Stimulated activated CD8-positive, alpha-beta memory T cell treated with anti-CD3 and anti-CD28 coated beads, Interleukin-2, amount 100 ng/mL, for 1 hour (primary cell): ENCODE measurements at regions not wholly inside any gene's neighbourhood (a gene's known extent, or its start where the extent isn't known, plus 50 kb on each side); places are given as distances from the start of the nearest gene placed in this dataset.

Experiments
- DNase-seq, 2 donors: peaks; one replicate each; pipeline ENCODE4 v3.0.0-alpha.2; 2020; ENCODE audit warnings: low read depth in 2 of 2

DNA sequence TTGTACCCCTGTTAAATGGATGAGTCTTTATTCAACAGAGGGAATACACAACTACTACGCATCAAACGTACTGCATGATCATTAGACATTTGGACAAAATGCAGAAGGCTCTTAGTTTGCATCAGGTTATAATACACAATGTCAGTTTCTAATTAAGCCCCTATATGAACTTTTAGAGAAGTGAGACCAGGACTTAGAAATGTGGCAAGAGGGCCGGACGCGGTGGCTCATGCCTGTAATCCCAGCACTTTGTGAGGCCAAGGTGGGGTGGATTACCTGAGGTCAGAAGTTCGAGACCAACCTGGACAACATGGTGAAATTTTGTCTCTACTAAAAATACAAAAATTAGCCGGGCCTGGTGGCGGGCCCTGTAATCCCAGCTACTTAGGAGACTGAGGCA, 76.3 kb upstream of the MGMT start:
- DNase-seq = no peak

DNA sequence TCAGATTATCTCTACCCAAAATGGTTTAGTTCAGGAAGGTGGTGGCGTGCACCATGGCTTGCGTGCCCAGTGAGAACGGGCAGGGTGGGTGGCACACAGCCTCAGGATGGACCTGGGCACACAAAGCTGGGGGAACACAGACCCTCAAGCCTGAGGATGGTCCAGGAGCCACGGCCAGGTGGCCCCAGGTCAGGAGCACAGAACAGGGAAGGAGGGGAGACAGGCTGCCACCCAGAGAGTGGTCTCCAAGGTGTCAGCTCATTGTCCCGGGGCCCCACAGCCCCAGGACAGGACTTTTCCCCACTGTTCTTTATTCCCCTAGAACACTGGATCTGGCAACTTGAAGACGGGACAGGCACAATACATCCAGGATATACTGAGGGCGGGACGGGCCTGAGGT, 75.6 kb upstream of the MGMT start:
- DNase-seq = no peak

DNA sequence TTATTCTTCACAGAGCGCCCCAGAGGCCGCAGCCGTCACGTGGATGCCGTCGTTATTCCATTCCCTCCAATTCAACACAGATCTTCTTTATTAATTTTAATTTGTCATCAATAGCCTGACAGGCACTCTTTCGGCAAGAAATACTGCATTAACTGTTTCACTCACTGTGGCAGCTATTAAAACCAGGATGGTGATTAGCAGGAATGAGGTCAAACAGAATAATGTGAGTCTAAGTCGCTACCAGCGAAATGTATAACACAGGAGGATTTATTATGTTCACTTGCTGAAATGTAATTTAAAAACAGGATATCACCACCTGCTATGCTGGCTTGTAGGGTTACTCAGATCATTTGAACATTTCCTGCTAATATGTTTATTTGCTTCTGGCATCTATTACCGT, 74.2 kb upstream of the MGMT start:
- no peak for DNase-seq

GRCh38 chr10:129393812-129394211, 73.2 kb upstream of the MGMT start:
- DNase-seq = no peak

DNA sequence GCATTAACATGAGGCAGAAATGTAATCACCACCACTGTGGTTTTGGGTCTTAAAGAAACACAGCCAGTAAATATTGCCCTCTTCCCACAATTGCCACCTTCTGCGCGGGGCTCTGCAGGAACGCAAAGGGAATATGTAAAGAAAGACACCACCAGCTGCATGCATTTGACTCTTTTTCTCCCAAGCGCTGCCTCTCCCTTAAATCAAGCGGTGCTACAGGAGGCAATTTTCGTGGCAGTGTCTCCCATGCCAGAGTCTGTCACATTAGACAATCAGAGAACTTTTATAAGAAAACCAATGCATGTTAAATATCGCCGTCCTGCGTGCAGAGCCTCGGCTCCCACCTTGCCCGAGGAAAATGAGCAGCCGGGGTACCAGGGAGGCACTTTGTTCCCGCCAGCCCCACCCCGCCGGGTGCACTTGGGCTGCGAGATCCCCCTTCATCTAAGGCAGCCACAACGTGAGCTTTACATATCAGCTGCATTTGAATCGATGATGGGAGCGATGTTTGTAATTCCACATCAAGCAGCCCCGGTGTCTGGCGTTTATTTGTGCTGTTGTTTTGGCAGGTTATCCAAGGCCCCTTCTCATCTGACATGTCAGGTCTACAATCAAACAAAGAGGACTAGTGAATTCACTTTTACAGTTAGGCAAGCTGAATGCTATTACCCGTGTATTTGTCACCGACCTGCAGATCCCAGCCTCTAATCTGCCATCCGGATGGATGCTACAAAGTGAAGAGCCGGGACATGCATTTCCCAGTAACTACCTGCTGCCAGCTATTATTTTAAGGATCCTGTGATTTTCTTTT, 72.3 kb upstream of the MGMT start:
- DNase-seq = no peak

GRCh38 chr10:129396021-129396722, 70.9 kb upstream of the MGMT start:
- DNase-seq = no peak

- no peak for DNase-seq
These were observed 69.7 kb upstream of the MGMT start for GRCh38 chr10:129397198-129397974.

DNA sequence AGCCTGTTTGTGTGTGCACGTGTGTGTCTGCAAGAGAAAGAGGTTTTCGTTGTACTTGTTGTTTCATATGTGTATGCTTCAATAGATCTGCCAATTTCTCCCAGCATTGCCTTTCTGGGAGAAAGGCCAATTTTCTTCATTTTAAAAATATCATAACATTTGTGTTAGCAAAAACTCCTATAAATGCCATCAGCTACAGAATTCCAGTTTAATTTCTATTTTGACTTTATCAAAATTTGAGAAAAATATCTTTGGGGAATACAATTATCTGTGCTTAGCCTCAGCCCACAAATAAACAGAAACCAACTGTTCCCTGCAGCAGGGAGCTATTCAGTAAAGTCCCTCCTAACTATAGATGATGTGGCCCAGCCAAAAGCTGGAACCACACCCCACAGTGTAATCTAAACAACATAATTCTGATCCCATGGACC, 68.3 kb upstream of the MGMT start:
- no peak for DNase-seq

GRCh38 chr10:129400426-129400825, 66.6 kb upstream of the MGMT start:
- no peak for DNase-seq

DNA sequence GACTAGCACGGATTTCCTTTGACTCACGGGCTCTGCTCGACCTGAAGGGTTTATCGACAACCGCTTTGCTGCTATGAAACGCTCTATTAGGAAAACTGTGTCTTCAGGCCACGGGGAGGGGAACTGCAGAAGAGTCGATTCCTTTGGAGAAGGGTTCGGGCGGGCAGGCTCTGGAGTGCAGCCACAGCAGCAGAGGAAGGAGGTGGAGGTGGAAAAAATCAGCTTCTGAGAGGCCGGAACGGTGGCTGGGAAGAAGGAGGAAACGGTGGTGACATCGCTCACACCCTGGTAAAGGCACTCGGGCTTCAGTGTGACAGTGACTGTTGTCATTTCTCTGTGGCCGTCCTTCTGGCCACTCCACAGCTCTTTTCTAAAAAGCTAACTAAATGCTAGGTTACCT, 64.6 kb upstream of the MGMT start:
- no peak for DNase-seq

DNA sequence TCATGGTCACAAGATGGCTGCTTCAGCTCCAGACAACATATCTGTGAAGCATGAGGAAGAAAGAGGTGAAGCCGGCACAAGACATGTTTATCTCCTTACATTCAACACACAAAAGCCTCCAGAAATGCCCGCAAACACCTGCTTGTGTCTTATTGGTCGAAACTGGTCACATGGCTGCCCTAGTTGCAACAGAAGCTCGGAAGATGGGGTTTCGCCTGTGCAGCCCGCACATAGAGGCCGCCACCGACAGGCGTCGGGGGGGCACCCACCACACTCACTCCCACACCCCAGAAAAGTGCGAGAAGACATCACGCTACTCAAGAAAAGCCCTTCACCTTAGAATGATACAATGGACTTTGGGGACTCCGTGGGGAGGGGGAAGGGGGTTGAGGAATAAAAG, 63.0 kb upstream of the MGMT start:
- DNase-seq = no peak

- DNase-seq = no peak
These were observed 61.7 kb upstream of the MGMT start for GRCh38 chr10:129405389-129405788.

- DNase-seq = no peak
These were observed 56.2 kb upstream of the MGMT start for GRCh38 chr10:129410688-129411392.

- DNase-seq = no peak
These were observed 55.7 kb upstream of the MGMT start for GRCh38 chr10:129411393-129411705.

DNA sequence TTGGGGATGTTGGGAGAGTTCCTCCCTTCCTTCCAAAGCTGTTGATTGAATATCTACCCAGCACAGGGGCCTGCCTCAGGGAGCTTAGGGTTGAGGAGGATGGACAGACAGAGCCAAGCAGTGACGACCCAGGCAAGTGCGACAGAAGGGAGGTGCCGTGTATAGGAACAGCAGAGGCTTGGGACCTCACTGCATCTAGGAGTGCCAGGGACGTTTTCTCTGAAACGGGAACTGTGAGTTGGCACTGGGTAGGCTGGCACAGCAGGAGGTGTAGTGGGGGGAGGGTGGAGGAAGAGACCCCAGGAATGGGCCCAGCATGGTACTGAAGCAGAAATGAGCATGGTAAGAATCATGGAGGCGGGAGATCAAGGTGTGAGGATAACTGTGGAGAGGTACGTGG, 55.3 kb upstream of the MGMT start:
- no peak for DNase-seq

DNA sequence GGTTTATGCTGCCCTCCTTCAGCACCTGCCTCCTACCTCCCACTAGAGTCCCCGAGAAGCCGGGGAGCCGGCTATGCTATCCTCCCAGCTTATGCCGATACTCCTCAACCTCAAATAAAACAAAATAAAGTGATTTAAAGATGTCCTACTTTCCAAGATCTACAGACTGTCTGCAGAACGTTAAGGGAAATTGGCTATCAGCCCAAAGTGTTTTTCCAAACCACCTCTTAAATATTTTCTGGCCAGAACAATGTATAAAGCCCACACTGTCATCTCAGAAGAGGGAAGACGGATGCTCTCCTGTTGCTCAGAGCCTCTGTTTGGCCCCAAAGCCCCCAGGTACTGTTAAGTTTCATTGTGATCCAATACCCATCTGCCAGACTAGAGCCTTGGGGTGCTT, 54.0 kb upstream of the MGMT start:
- no peak for DNase-seq

DNA sequence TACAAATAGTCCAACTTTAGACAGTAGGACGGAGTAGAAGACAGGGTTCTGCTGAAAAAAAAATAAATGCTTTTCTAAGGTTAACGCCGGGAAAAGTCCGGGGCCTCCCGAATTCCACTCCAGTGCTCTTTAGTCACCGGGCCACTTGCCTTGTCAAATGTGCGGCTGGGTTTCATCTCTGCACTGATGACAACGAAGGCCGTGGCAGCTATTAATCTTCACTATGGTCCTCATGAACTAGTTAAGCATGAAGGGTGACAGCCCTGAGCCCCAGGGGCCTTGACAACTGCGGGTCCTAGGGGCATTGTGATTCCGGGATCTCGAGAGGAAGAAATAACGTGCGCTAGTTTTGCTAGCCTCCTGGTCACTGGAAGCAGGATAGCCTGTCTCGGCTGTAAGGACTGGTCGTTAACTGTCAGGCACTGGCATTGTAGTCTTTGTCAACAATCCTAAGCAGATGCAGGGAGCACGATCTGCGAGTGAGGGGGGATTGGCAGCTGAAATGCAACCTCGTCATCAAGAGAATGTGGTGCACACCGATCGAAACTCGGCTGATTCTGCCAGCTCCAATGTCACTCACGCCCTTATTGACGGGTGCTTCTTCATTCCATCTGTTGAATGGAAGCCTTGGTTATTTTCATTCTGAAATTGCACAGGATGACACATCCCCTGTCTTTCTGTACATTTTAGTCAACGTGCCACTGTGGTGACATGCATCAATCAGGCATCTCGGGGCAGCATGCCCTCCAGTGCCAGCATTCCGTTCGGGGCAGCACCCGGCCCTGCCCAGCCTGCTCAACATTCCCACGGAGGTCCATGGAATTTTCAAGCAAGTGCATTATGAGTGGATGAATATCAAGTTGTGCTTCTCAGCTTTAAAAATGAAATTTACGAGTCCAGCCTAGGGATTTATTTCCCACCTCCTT, 51.6 kb upstream of the MGMT start:
- DNase-seq = no peak

- no peak for DNase-seq
These were observed 50.9 kb upstream of the MGMT start for GRCh38 chr10:129416155-129416554.

DNA sequence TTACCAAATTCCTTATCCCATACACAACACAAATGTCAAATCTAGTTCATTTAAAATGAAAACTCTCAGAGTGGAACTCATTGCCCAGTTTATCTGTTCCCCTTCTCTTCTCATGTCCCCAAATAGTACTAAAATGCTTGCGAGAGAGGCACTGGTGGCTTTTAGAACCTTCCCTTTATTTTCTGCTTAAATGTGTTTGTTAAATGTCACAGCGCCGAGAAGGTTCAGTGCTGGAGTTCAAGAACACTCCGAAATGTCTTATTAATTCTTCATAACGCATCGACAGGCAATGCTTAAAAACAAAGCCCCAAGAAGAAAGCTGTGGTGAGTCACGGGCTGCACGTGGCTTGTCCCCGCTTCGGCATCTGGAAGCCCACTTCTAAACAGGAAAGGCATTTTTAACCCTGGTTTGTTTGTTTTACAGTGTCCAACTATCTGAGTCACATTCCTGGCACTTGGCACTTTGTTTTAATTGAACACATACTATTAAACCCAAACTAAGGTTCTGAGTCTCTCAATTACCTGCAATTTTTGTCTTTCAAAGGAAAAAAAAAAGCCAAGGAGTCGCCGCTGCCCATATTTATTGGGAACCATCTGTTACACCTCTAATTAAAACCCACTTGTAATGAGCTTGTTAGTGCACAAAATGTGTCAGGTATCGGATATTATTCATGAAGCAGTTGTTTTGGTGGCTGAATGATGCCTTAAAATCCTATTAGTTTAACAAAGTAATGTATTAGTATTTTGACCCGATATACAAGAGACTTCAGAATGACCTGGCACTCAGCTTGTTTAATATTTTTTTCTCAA, 49.9 kb upstream of the MGMT start:
- no peak for DNase-seq
